IMR-90 (cell line): ENCODE measurements at regions not wholly inside any gene's neighbourhood (a gene's known extent, or its start where the extent isn't known, plus 50 kb on each side); places are given as distances from the start of the nearest gene placed in this dataset.

Source experiments
- CEBPB ChIP-seq: IDR thresholded peaks from 2 replicates; pipeline ENCODE4 v1.6.1; 2012; ENCODE audit warnings: low read depth, low read length, improper control_type of control experiment
- FOS ChIP-seq: fragments of 150-350 bp; IDR thresholded peaks from 2 replicates; pipeline ENCODE4 v1.6.1; 2016; ENCODE audit warnings: low read depth, low read length
- MAZ ChIP-seq: IDR thresholded peaks from 2 replicates; pipeline ENCODE4 v1.6.1; 2012; ENCODE audit warnings: low read depth, mild to moderate bottlenecking, low read length, improper control_type of control experiment, moderate library complexity, borderline replicate concordance
- POLR2A ChIP-seq: IDR thresholded peaks from 2 replicates; pipeline ENCODE4 v1.6.1; 2012; ENCODE audit warnings: mild to moderate bottlenecking, low read depth, low read length
- RAD21 ChIP-seq: IDR thresholded peaks from 2 replicates; pipeline ENCODE4 v1.6.1; 2012; ENCODE audit warnings: low read length, improper control_type of control experiment
- RCOR1 ChIP-seq: IDR thresholded peaks from 2 replicates; pipeline ENCODE4 v1.6.1; 2012; ENCODE audit warnings: mild to moderate bottlenecking, low read length, improper control_type of control experiment; ENCODE audit not compliant: insufficient replicate concordance
- RFX5 ChIP-seq: IDR thresholded peaks from 2 replicates; pipeline ENCODE4 v1.8.0; 2012; ENCODE audit warnings: low read depth, mild to moderate bottlenecking, low read length, moderate library complexity
- SMC3 ChIP-seq: fragments of 150-350 bp; IDR thresholded peaks from 2 replicates; pipeline ENCODE4 v1.6.1; 2016; ENCODE audit warnings: low read depth, mild to moderate bottlenecking, antibody characterized with exemption, low read length, moderate library complexity
- USF2 ChIP-seq: fragments of 150-350 bp; IDR thresholded peaks from 2 replicates; pipeline ENCODE4 v1.6.1; 2017; ENCODE audit warnings: mild to moderate bottlenecking, antibody characterized with exemption, low read length, low read depth
- TF ChIP-seq, protein P1 (sequence below): conservative IDR thresholded peaks from 2 replicates; pipeline ENCODE4 v1.5.1; 2012; ENCODE audit warnings: mild to moderate bottlenecking, low read depth, low read length, improper control_type of control experiment

DNA sequence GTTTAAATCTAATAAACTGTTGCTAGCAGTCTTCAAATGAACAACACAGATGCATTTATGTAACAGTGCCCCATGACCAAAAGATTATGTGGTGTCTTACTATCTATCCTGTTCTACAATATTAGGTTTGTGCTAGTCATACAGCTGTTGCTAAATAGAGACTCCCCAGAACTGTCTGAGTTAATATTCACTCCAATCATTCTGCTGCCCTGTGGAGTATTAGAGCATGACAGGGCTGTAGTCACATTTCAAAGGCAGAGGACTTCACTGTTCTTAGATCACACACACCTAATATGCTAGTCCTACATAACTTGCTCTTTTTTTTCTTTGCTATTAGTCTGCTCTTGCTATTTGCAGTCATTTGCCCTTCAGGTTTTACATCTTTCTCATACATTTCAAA, 157.6 kb upstream of the MDGA2 start:
- TF ChIP-seq CEBPB (no peak), USF2 (no peak), POLR2A (no peak), RAD21 (no peak), RCOR1 (no peak), MAZ (no peak), RFX5 (no peak), FOS (no peak), SMC3 (no peak)
- TF ChIP-seq, protein P1, sequence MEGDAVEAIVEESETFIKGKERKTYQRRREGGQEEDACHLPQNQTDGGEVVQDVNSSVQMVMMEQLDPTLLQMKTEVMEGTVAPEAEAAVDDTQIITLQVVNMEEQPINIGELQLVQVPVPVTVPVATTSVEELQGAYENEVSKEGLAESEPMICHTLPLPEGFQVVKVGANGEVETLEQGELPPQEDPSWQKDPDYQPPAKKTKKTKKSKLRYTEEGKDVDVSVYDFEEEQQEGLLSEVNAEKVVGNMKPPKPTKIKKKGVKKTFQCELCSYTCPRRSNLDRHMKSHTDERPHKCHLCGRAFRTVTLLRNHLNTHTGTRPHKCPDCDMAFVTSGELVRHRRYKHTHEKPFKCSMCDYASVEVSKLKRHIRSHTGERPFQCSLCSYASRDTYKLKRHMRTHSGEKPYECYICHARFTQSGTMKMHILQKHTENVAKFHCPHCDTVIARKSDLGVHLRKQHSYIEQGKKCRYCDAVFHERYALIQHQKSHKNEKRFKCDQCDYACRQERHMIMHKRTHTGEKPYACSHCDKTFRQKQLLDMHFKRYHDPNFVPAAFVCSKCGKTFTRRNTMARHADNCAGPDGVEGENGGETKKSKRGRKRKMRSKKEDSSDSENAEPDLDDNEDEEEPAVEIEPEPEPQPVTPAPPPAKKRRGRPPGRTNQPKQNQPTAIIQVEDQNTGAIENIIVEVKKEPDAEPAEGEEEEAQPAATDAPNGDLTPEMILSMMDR: no peak
